ENCODE measurements at regions not wholly inside any gene's neighbourhood (a gene's known extent, or its start where the extent isn't known, plus 50 kb on each side); places are given as distances from the start of the nearest gene placed in this dataset.
"Not testable (repeated sequence)": the region's sequence is repeated elsewhere in the genome, so short reads cannot be mapped to it uniquely, and the experiment has no call there.

DNA sequence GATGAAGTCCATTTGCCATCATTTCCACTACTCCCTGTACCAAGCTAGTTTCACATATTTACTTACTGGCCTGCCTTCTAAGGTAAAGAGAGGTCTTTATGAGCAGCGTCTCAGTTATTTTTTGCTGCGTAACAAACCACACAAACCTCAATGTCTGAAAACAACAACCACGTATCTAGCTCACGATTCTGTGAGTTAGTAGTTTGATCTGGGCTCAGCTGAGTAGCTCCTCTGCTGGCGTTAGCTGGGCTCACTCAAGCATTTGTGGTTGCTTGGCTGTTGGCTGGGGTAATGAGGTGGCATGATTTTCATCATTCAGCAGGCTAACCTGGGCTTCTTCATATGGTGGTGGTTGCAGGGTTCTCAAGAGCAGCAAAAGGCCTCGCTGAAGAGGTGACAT, 225.4 kb downstream of the FOXD2 start:
- no peak overlapping the region for H3K27ac ChIP-seq
- no peaks in the 10 kb centered on the region for H3K36me3 ChIP-seq
- no peaks in the 10 kb centered on the region for H3K27me3 ChIP-seq
- no peak overlapping the region for H3K4me3 ChIP-seq
- intact Hi-C loops (cut with DNase I), result no loop called here
- FAIRE-seq (no peak), DNase-seq (no peak), ATAC-seq (peak in 1 of 4 donors; percentile 25)
- TF ChIP-seq CTCF (IDR thresholded peaks at IDR 0.05), result no peak
- no peaks in the 10 kb centered on the region for H3K4me1 ChIP-seq
- H3K9me3 ChIP-seq, result no peaks in the 10 kb centered on the region
- WGBS, 2 donors, result 74 to 83% methylated on average over 6 of the region's 6 CpGs

- no peak for FAIRE-seq
- H3K27me3 ChIP-seq, result no peaks in the 10 kb centered on the region
- H3K4me3 ChIP-seq, result no peak overlapping the region
- H3K36me3 ChIP-seq, result no peaks in the 10 kb centered on the region
- TF ChIP-seq CTCF (IDR thresholded peaks at IDR 0.05), result no peak
- intact Hi-C loops (cut with DNase I), result no loop called here
- 61 to 75% methylated on average over 4 of the region's 4 CpGs for WGBS, 2 donors
- no peaks in the 10 kb centered on the region for H3K9me3 ChIP-seq
- no peak for ATAC-seq
- no peak overlapping the region for H3K27ac ChIP-seq
- H3K4me1 ChIP-seq, result no peaks in the 10 kb centered on the region
- DNase-seq, result no peak
Measured at GRCh38 chr1:47664356-47664755, 226.5 kb downstream of the FOXD2 start.

GRCh38 chr1:47664896-47665295, 227.1 kb downstream of the FOXD2 start:
- DNase-seq; intact Hi-C loops (cut with DNase I); H3K27ac ChIP-seq; H3K27me3 ChIP-seq; H3K36me3 ChIP-seq; ATAC-seq; H3K4me3 ChIP-seq; FAIRE-seq; H3K9me3 ChIP-seq; H3K4me1 ChIP-seq: not testable (repeated sequence)
- 70 to 90% methylated on average over 8 of the region's 8 CpGs for WGBS, 2 donors

DNA sequence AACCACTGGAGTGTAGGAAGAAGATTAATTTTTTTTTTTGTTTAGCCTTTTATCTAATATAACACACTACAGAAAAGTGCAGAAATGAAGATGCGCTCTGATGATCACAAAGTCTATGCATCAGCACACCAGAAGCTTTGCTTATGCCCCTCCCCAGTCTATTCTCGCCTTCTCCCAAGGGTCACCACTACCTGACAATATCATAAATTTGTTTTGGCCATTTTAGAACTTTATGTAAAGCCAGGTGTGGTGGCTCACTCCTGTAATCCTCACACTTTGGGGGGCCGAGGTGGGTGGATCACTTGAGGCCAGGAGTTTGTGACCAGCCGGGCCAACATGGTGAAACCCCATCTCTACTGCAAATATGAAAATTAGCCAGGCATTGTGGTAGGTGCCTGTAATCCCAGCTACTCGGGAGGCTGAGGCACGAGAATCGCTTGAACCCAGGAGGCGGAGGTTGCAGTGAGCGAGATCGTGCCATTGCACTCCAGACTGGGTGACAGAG, 231.3 kb downstream of the FOXD2 start:
- no peaks in the 10 kb centered on the region for H3K36me3 ChIP-seq
- H3K27me3 ChIP-seq, result peaks cover 0 to 6% (median 2%) of the 10 kb centered on the region in 4 donors
- DNase-seq (no peak), ATAC-seq (no peak), FAIRE-seq (no peak)
- WGBS, 2 donors, result 79 to 85% methylated on average over 10 of the region's 10 CpGs
- H3K4me3 ChIP-seq, result no peak overlapping the region
- H3K27ac ChIP-seq, result no peak overlapping the region
- no peak for TF ChIP-seq CTCF (IDR thresholded peaks at IDR 0.05)
- intact Hi-C loops (cut with DNase I), result no loop called here
- peaks cover 0 to 3% (median 0%) of the 10 kb centered on the region in 4 donors for H3K9me3 ChIP-seq
- H3K4me1 ChIP-seq, result no peaks in the 10 kb centered on the region

DNA sequence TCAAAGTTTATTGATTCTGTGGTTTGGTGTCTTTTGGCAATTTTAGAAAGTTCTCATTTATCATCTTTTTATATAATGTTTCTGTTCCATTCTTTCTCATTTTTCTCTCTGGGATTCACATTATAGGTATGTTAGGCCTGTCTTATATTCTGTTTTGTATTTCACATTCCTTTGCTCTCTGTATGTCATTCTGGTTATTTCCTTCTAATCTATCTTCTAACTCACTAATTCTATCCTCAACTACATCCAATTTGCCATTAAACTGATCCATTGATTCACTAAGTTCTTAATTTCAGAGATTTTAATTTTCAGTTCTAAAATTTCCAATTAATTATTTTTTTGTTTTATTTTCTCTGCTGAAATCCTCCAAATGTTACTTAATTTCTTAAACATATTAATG, 234.8 kb downstream of the FOXD2 start:
- ATAC-seq (no peak), DNase-seq (no peak), FAIRE-seq (peak; percentile 85)
- Histone ChIP-seq H3K9me3 (peaks cover 0 to 3% (median 0%) of the 10 kb centered on the region in 4 donors), H3K27ac (no peak overlapping the region), H3K4me3 (no peak overlapping the region), H3K36me3 (no peaks in the 10 kb centered on the region), H3K27me3 (peaks cover 0 to 6% (median 2%) of the 10 kb centered on the region in 4 donors), H3K4me1 (no peaks in the 10 kb centered on the region)
- intact Hi-C loops (cut with DNase I), result no loop called here
- TF ChIP-seq CTCF (IDR thresholded peaks at IDR 0.05), result no peak

Measured in pancreas (tissue), 10 donors.